ENCODE measurements at regions not wholly inside any gene's neighbourhood (a gene's known extent, or its start where the extent isn't known, plus 50 kb on each side); places are given as distances from the start of the nearest gene placed in this dataset.

- DNase-seq (no peak), ATAC-seq (ENCODE audit: low read depth) (no peak)
- TF ChIP-seq, protein P1, sequence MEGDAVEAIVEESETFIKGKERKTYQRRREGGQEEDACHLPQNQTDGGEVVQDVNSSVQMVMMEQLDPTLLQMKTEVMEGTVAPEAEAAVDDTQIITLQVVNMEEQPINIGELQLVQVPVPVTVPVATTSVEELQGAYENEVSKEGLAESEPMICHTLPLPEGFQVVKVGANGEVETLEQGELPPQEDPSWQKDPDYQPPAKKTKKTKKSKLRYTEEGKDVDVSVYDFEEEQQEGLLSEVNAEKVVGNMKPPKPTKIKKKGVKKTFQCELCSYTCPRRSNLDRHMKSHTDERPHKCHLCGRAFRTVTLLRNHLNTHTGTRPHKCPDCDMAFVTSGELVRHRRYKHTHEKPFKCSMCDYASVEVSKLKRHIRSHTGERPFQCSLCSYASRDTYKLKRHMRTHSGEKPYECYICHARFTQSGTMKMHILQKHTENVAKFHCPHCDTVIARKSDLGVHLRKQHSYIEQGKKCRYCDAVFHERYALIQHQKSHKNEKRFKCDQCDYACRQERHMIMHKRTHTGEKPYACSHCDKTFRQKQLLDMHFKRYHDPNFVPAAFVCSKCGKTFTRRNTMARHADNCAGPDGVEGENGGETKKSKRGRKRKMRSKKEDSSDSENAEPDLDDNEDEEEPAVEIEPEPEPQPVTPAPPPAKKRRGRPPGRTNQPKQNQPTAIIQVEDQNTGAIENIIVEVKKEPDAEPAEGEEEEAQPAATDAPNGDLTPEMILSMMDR (IDR thresholded peaks at IDR 0.05): no peak
- intact Hi-C loops (cut with micrococcal nuclease): no loop called here
- Mint-ChIP-seq H3K4me3 (no peak overlapping the region), H3K27ac (no peak overlapping the region), H3K9me3 (peaks cover 4% of the 10 kb centered on the region), H3K4me1 (no peaks in the 10 kb centered on the region), H3K27me3 (no peaks in the 10 kb centered on the region), H3K36me3 (ENCODE audit: low read depth) (no peaks in the 10 kb centered on the region)
- ChIA-PET POLR2A (no interaction called here), CTCF (no interaction called here)
These were observed 1263.9 kb downstream of the FSCB start for GRCh38 chr14:43243168-43243567.

DNA sequence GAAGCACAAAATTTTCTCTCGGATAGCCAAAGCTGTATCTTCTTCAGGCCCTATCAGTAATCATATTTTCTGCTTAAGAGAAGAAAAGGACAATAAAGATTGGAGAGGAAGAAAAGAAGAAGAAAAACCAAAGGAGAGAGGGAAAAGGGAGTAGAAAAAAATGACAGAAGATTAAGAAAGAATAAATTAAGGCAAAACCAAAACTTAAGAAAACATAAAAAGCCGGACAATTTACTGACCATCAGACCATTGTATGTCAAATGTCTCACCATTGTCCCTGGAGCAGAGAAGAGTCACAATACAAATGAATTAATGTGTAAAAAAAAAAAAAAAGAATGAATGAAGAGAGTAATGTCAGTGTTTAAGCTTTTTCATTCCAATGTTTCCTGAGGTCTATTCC lies 1274.8 kb downstream of the FSCB start:
- Mint-ChIP-seq H3K27me3 (no peaks in the 10 kb centered on the region), H3K9me3 (peaks cover 4% of the 10 kb centered on the region), H3K36me3 (ENCODE audit: low read depth) (no peaks in the 10 kb centered on the region), H3K4me3 (no peak overlapping the region), H3K27ac (no peak overlapping the region), H3K4me1 (no peaks in the 10 kb centered on the region)
- no peak for ATAC-seq (ENCODE audit: low read depth)
- TF ChIP-seq, protein P1 (IDR thresholded peaks at IDR 0.05): no peak
- intact Hi-C loops (cut with micrococcal nuclease): no loop called here
- DNase-seq: no peak
- ChIA-PET CTCF (no interaction called here), POLR2A (no interaction called here)

DNA sequence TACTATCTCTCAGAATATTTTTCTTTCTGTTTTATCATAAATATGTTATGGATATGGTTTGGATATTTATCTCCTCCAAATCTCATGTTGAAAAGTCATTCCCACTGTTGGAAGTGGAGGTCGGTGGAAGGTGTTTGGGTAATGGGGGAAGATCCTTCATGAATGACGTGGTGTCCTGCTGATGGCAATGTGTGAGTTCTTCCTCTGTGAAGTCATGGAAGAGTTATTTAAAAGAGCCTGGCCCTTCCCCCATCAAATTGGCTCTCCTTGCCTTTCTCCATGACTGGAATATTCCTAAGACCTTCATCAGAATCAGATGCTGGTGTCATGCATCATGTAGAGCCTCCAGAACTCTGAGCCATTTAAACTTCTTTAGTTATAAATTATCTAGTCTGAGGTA lies 1291.6 kb downstream of the FSCB start:
- ATAC-seq (ENCODE audit: low read depth) (no peak), DNase-seq (no peak)
- CTCF ChIA-PET: no interaction called here
- H3K4me1 Mint-ChIP-seq: no peaks in the 10 kb centered on the region
- intact Hi-C loops (cut with micrococcal nuclease): no loop called here
- H3K36me3 Mint-ChIP-seq (ENCODE audit: low read depth): no peaks in the 10 kb centered on the region
- TF ChIP-seq, protein P1 (IDR thresholded peaks at IDR 0.05): no peak
- H3K4me3 Mint-ChIP-seq: no peak overlapping the region
- POLR2A ChIA-PET: no interaction called here
- no peaks in the 10 kb centered on the region for H3K27me3 Mint-ChIP-seq
- no peak overlapping the region for H3K27ac Mint-ChIP-seq
- H3K9me3 Mint-ChIP-seq: peaks cover 3% of the 10 kb centered on the region

- POLR2A ChIA-PET: no interaction called here
These were observed 1299.9 kb downstream of the FSCB start for GRCh38 chr14:43207189-43207588.

GRCh38 chr14:43204816-43205215 lies 1302.3 kb downstream of the FSCB start:
- Mint-ChIP-seq H3K4me3 (no peak overlapping the region), H3K27me3 (no peaks in the 10 kb centered on the region), H3K27ac (no peak overlapping the region), H3K9me3 (no peaks in the 10 kb centered on the region), H3K4me1 (no peaks in the 10 kb centered on the region), H3K36me3 (ENCODE audit: low read depth) (no peaks in the 10 kb centered on the region)
- ChIA-PET CTCF (no interaction called here), POLR2A (no interaction called here)
- no peak for DNase-seq
- ATAC-seq (ENCODE audit: low read depth): no peak
- TF ChIP-seq, protein P1 (IDR thresholded peaks at IDR 0.05): no peak
- intact Hi-C loops (cut with micrococcal nuclease): no loop called here

More at GRCh38 chr14:43207189-43207588, 1299.9 kb downstream of the FSCB start:
- Mint-ChIP-seq H3K4me1 (no peaks in the 10 kb centered on the region), H3K27me3 (no peaks in the 10 kb centered on the region), H3K9me3 (no peaks in the 10 kb centered on the region), H3K27ac (no peak overlapping the region), H3K4me3 (no peak overlapping the region), H3K36me3 (ENCODE audit: low read depth) (no peaks in the 10 kb centered on the region)
- intact Hi-C loops (cut with micrococcal nuclease): no loop called here
- no peak for ATAC-seq (ENCODE audit: low read depth)
- CTCF ChIA-PET: no interaction called here
- TF ChIP-seq, protein P1 (IDR thresholded peaks at IDR 0.05): no peak
- DNase-seq: no peak
